ENCODE measurements at regions not wholly inside any gene's neighbourhood (a gene's known extent, or its start where the extent isn't known, plus 50 kb on each side); places are given as distances from the start of the nearest gene placed in this dataset.

GRCh38 chr9:71632776-71633175 lies 135.5 kb downstream of the CEMIP2 start:
- no peak for TF ChIP-seq TOX (CRISPR knock-in tag; IDR thresholded peaks at IDR 0.05; ENCODE audit: borderline replicate concordance)
- no peak for TF ChIP-seq ZFP3 (CRISPR knock-in tag; IDR thresholded peaks at IDR 0.05)
- TF ChIP-seq ISL1 (CRISPR knock-in tag; IDR thresholded peaks at IDR 0.05), result no peak
- no peak for TF ChIP-seq POU6F1 (CRISPR knock-in tag; IDR thresholded peaks at IDR 0.05; ENCODE audit: borderline replicate concordance, low read depth)
- no peak for TF ChIP-seq ARNTL (CRISPR knock-in tag; IDR thresholded peaks at IDR 0.05; ENCODE audit: borderline replicate concordance, low read depth)
- no peak for TF ChIP-seq CREB5 (CRISPR knock-in tag; IDR thresholded peaks at IDR 0.05; ENCODE audit: low read depth)
- TF ChIP-seq PATZ1 (CRISPR knock-in tag; IDR thresholded peaks at IDR 0.05; ENCODE audit: borderline replicate concordance), result no peak
- TF ChIP-seq BACH2 (CRISPR knock-in tag; IDR thresholded peaks at IDR 0.05; ENCODE audit: borderline replicate concordance), result no peak
- no peak for TF ChIP-seq TSHZ2 (CRISPR knock-in tag; IDR thresholded peaks at IDR 0.05)
- no peak for TF ChIP-seq ZNF565 (CRISPR knock-in tag; conservative IDR thresholded peaks at IDR 0.05; ENCODE audit: low read depth)
- no peak for TF ChIP-seq CSDC2 (CRISPR knock-in tag; IDR thresholded peaks at IDR 0.05)
